HG03520 (cell line): ENCODE measurements at regions not wholly inside any gene's neighbourhood (a gene's known extent, or its start where the extent isn't known, plus 50 kb on each side); places are given as distances from the start of the nearest gene placed in this dataset.

ENCODE experiments used
- ATAC-seq: cut with Tn5 transposase; IDR thresholded peaks from one replicate; pipeline ENCODE4 v1.9.1; 2021; ENCODE audit warnings: mild to moderate bottlenecking, moderate library complexity; ENCODE audit not compliant: unreplicated experiment

- no peak for ATAC-seq
Observed at GRCh38 chr4:15130441-15130840, 128.2 kb downstream of the CPEB2 start.

GRCh38 chr4:15131551-15131950 is 129.3 kb downstream of the CPEB2 start:
- ATAC-seq, result no peak

GRCh38 chr4:15132739-15133138 is 130.5 kb downstream of the CPEB2 start:
- ATAC-seq, result no peak

- no peak for ATAC-seq
Observed at GRCh38 chr4:15139599-15139998, 137.3 kb downstream of the CPEB2 start.

- no peak for ATAC-seq
Observed at GRCh38 chr4:15142201-15142600, 139.9 kb downstream of the CPEB2 start.

- ATAC-seq, result no peak
Observed at GRCh38 chr4:15143551-15143950, 141.3 kb downstream of the CPEB2 start.

- ATAC-seq, result no peak
Observed at GRCh38 chr4:15144249-15144966, 142.1 kb downstream of the CPEB2 start.

GRCh38 chr4:15144967-15145295 is 142.7 kb downstream of the CPEB2 start:
- no peak for ATAC-seq

- no peak for ATAC-seq
Observed at GRCh38 chr4:15145709-15146108, 143.4 kb downstream of the CPEB2 start.

GRCh38 chr4:15147714-15148113 is 145.4 kb downstream of the CPEB2 start:
- ATAC-seq, result no peak

GRCh38 chr4:15148199-15148598 is 145.9 kb downstream of the CPEB2 start:
- ATAC-seq, result no peak

- ATAC-seq, result no peak
Observed at GRCh38 chr4:15148691-15149090, 146.4 kb downstream of the CPEB2 start.

GRCh38 chr4:15149234-15149838 is 147.1 kb downstream of the CPEB2 start:
- peak; percentile 72 for ATAC-seq

- peak; percentile 70 for ATAC-seq
Observed at GRCh38 chr4:15149839-15150592, 147.7 kb downstream of the CPEB2 start.

- no peak for ATAC-seq
Observed at GRCh38 chr4:15150631-15151030, 148.3 kb downstream of the CPEB2 start.

GRCh38 chr4:15151033-15151432 is 148.8 kb downstream of the CPEB2 start:
- ATAC-seq, result no peak

- no peak for ATAC-seq
Observed at GRCh38 chr4:15153662-15154061, 151.4 kb downstream of the CPEB2 start.

GRCh38 chr4:15158406-15159091 is 156.3 kb downstream of the CPEB2 start:
- no peak for ATAC-seq

GRCh38 chr4:15159477-15160019 is 157.3 kb downstream of the CPEB2 start:
- no peak for ATAC-seq

- ATAC-seq, result no peak
Observed at GRCh38 chr4:15161439-15161838, 159.2 kb downstream of the CPEB2 start.

GRCh38 chr4:15162046-15162445 is 159.8 kb downstream of the CPEB2 start:
- no peak for ATAC-seq
